ENCODE measurements at regions not wholly inside any gene's neighbourhood (a gene's known extent, or its start where the extent isn't known, plus 50 kb on each side); places are given as distances from the start of the nearest gene placed in this dataset.

GRCh38 chr10:4590807-4591206 is 235.2 kb upstream of the AKR1E2 start:
- H3K27me3 Mint-ChIP-seq (ENCODE audit: low read depth), result peaks cover 12% of the 10 kb centered on the region
- no peak for DNase-seq
- H3K4me1 Mint-ChIP-seq (ENCODE audit: low read depth), result no peaks in the 10 kb centered on the region
- no peaks in the 10 kb centered on the region for H3K9me3 Mint-ChIP-seq
- ATAC-seq (replicated peaks in 1 of 2), result no peak
- H3K27ac Mint-ChIP-seq, result no peak overlapping the region
- no peaks in the 10 kb centered on the region for H3K36me3 Mint-ChIP-seq (ENCODE audit: insufficient read depth in 2 of 2)
- H3K4me3 Mint-ChIP-seq, result no peak overlapping the region

GRCh38 chr10:4588824-4589223 is 237.2 kb upstream of the AKR1E2 start:
- Mint-ChIP-seq H3K27ac (no peak overlapping the region), H3K9me3 (no peaks in the 10 kb centered on the region), H3K27me3 (ENCODE audit: low read depth) (peaks cover 12% of the 10 kb centered on the region), H3K4me1 (ENCODE audit: low read depth) (no peaks in the 10 kb centered on the region), H3K36me3 (ENCODE audit: insufficient read depth in 2 of 2) (no peaks in the 10 kb centered on the region), H3K4me3 (no peak overlapping the region)
- ATAC-seq (replicated peaks in 1 of 2), result no peak
- no peak for DNase-seq

- no peak overlapping the region for H3K4me3 Mint-ChIP-seq
- peaks cover 0 to 1% of the 10 kb centered on the region in 2 donors for H3K9me3 Mint-ChIP-seq
- DNase-seq, result no peak
- H3K27ac Mint-ChIP-seq, result no peak overlapping the region
- H3K36me3 Mint-ChIP-seq (ENCODE audit: insufficient read depth in 2 of 2), result no peaks in the 10 kb centered on the region
- no peaks in the 10 kb centered on the region for H3K4me1 Mint-ChIP-seq (ENCODE audit: low read depth)
- ATAC-seq (replicated peaks in 1 of 2), result no peak
- peaks cover 24% of the 10 kb centered on the region for H3K27me3 Mint-ChIP-seq (ENCODE audit: low read depth)
These were observed 238.5 kb upstream of the AKR1E2 start for GRCh38 chr10:4587466-4587865.

- Mint-ChIP-seq H3K4me3 (no peak overlapping the region), H3K27me3 (ENCODE audit: low read depth) (peaks cover 25% of the 10 kb centered on the region), H3K27ac (no peak overlapping the region), H3K4me1 (ENCODE audit: low read depth) (no peaks in the 10 kb centered on the region), H3K9me3 (peaks cover 0 to 1% of the 10 kb centered on the region in 2 donors), H3K36me3 (ENCODE audit: insufficient read depth in 2 of 2) (no peaks in the 10 kb centered on the region)
- DNase-seq (no peak), ATAC-seq (replicated peaks in 1 of 2) (no peak)
These were observed 239.2 kb upstream of the AKR1E2 start for GRCh38 chr10:4586776-4587175.

- Mint-ChIP-seq H3K27ac (no peak overlapping the region), H3K9me3 (peaks cover 0 to 1% of the 10 kb centered on the region in 2 donors), H3K27me3 (ENCODE audit: low read depth) (peaks cover 18% of the 10 kb centered on the region), H3K4me1 (ENCODE audit: low read depth) (no peaks in the 10 kb centered on the region), H3K4me3 (no peak overlapping the region), H3K36me3 (ENCODE audit: insufficient read depth in 2 of 2) (no peaks in the 10 kb centered on the region)
- DNase-seq, result no peak
- no peak for ATAC-seq (replicated peaks in 1 of 2)
These were observed 244.1 kb upstream of the AKR1E2 start for GRCh38 chr10:4581929-4582328.

- H3K4me3 Mint-ChIP-seq, result no peak overlapping the region
- no peak overlapping the region for H3K27ac Mint-ChIP-seq
- ATAC-seq (replicated peaks in 1 of 2) (no peak), DNase-seq (no peak)
- H3K4me1 Mint-ChIP-seq (ENCODE audit: low read depth), result no peaks in the 10 kb centered on the region
- H3K27me3 Mint-ChIP-seq (ENCODE audit: low read depth), result peaks cover 31% of the 10 kb centered on the region
- peaks cover 0 to 1% of the 10 kb centered on the region in 2 donors for H3K9me3 Mint-ChIP-seq
- no peaks in the 10 kb centered on the region for H3K36me3 Mint-ChIP-seq (ENCODE audit: insufficient read depth in 2 of 2)
These were observed 246.2 kb upstream of the AKR1E2 start for GRCh38 chr10:4579844-4580243.

GRCh38 chr10:4576206-4576605 is 249.8 kb upstream of the AKR1E2 start:
- H3K4me3 Mint-ChIP-seq, result no peak overlapping the region
- ATAC-seq (replicated peaks in 1 of 2) (no peak), DNase-seq (no peak)
- no peaks in the 10 kb centered on the region for H3K9me3 Mint-ChIP-seq
- H3K4me1 Mint-ChIP-seq (ENCODE audit: low read depth), result no peaks in the 10 kb centered on the region
- peaks cover 18% of the 10 kb centered on the region for H3K27me3 Mint-ChIP-seq (ENCODE audit: low read depth)
- H3K27ac Mint-ChIP-seq, result no peak overlapping the region
- no peaks in the 10 kb centered on the region for H3K36me3 Mint-ChIP-seq (ENCODE audit: insufficient read depth in 2 of 2)

- no peak for ATAC-seq (replicated peaks in 1 of 2)
- no peak for DNase-seq
- Mint-ChIP-seq H3K27ac (no peak overlapping the region), H3K4me3 (no peak overlapping the region), H3K27me3 (ENCODE audit: low read depth) (peaks cover 2% of the 10 kb centered on the region), H3K4me1 (ENCODE audit: low read depth) (no peaks in the 10 kb centered on the region), H3K9me3 (no peaks in the 10 kb centered on the region), H3K36me3 (ENCODE audit: insufficient read depth in 2 of 2) (no peaks in the 10 kb centered on the region)
These were observed 256.9 kb upstream of the AKR1E2 start for GRCh38 chr10:4569151-4569550.

GRCh38 chr10:4568731-4569130 is 257.3 kb upstream of the AKR1E2 start:
- ATAC-seq (replicated peaks in 1 of 2) (no peak), DNase-seq (no peak)
- H3K9me3 Mint-ChIP-seq, result no peaks in the 10 kb centered on the region
- H3K27me3 Mint-ChIP-seq (ENCODE audit: low read depth), result peaks cover 7% of the 10 kb centered on the region
- no peaks in the 10 kb centered on the region for H3K4me1 Mint-ChIP-seq (ENCODE audit: low read depth)
- no peaks in the 10 kb centered on the region for H3K36me3 Mint-ChIP-seq (ENCODE audit: insufficient read depth in 2 of 2)
- H3K4me3 Mint-ChIP-seq, result no peak overlapping the region
- H3K27ac Mint-ChIP-seq, result no peak overlapping the region

- Mint-ChIP-seq H3K36me3 (ENCODE audit: insufficient read depth in 2 of 2) (no peaks in the 10 kb centered on the region), H3K4me1 (ENCODE audit: low read depth) (no peaks in the 10 kb centered on the region), H3K27ac (no peak overlapping the region), H3K4me3 (no peak overlapping the region), H3K9me3 (no peaks in the 10 kb centered on the region), H3K27me3 (ENCODE audit: low read depth) (peaks cover 11% of the 10 kb centered on the region)
- ATAC-seq (replicated peaks in 1 of 2) (no peak), DNase-seq (no peak)
These were observed 257.9 kb upstream of the AKR1E2 start for GRCh38 chr10:4568086-4568485.

- H3K27ac Mint-ChIP-seq, result no peak overlapping the region
- H3K4me1 Mint-ChIP-seq (ENCODE audit: low read depth), result no peaks in the 10 kb centered on the region
- H3K27me3 Mint-ChIP-seq (ENCODE audit: low read depth), result peaks cover 11% of the 10 kb centered on the region
- ATAC-seq (replicated peaks in 1 of 2), result no peak
- no peak for DNase-seq
- H3K36me3 Mint-ChIP-seq (ENCODE audit: insufficient read depth in 2 of 2), result no peaks in the 10 kb centered on the region
- no peaks in the 10 kb centered on the region for H3K9me3 Mint-ChIP-seq
- no peak overlapping the region for H3K4me3 Mint-ChIP-seq
These were observed 258.4 kb upstream of the AKR1E2 start for GRCh38 chr10:4567637-4568036.

- H3K4me1 Mint-ChIP-seq (ENCODE audit: low read depth), result no peaks in the 10 kb centered on the region
These were observed 260.0 kb upstream of the AKR1E2 start for GRCh38 chr10:4566011-4566410.

GRCh38 chr10:4561296-4561695 is 264.7 kb upstream of the AKR1E2 start:
- no peak for ATAC-seq (replicated peaks in 1 of 2)
- Mint-ChIP-seq H3K4me3 (no peak overlapping the region), H3K36me3 (ENCODE audit: insufficient read depth in 2 of 2) (peaks cover 0 to 3% of the 10 kb centered on the region in 2 donors), H3K4me1 (ENCODE audit: low read depth) (no peaks in the 10 kb centered on the region), H3K9me3 (peaks cover 0 to 5% of the 10 kb centered on the region in 2 donors), H3K27me3 (ENCODE audit: low read depth) (peaks cover 27% of the 10 kb centered on the region), H3K27ac (no peak overlapping the region)
- DNase-seq, result no peak

More at GRCh38 chr10:4566011-4566410, 260.0 kb upstream of the AKR1E2 start:
- DNase-seq (no peak), ATAC-seq (replicated peaks in 1 of 2) (no peak)
- no peak overlapping the region for H3K27ac Mint-ChIP-seq
- H3K4me3 Mint-ChIP-seq, result no peak overlapping the region
- H3K27me3 Mint-ChIP-seq (ENCODE audit: low read depth), result peaks cover 21% of the 10 kb centered on the region
- H3K9me3 Mint-ChIP-seq, result peaks cover 0 to 3% of the 10 kb centered on the region in 2 donors
- peaks cover 0 to 1% of the 10 kb centered on the region in 2 donors for H3K36me3 Mint-ChIP-seq (ENCODE audit: insufficient read depth in 2 of 2)

GRCh38 chr10:4557469-4557868 is 268.5 kb upstream of the AKR1E2 start:
- no peak overlapping the region for H3K27ac Mint-ChIP-seq
- no peaks in the 10 kb centered on the region for H3K4me1 Mint-ChIP-seq (ENCODE audit: low read depth)
- H3K9me3 Mint-ChIP-seq, result peaks cover 0 to 5% of the 10 kb centered on the region in 2 donors
- DNase-seq (no peak), ATAC-seq (replicated peaks in 1 of 2) (no peak)
- peaks cover 21% of the 10 kb centered on the region for H3K27me3 Mint-ChIP-seq (ENCODE audit: low read depth)
- H3K36me3 Mint-ChIP-seq (ENCODE audit: insufficient read depth in 2 of 2), result peaks cover 0 to 3% of the 10 kb centered on the region in 2 donors
- H3K4me3 Mint-ChIP-seq, result no peak overlapping the region
